Hematopoietic multipotent progenitor cell (in vitro differentiated cells): ENCODE measurements at regions not wholly inside any gene's neighbourhood (a gene's known extent, or its start where the extent isn't known, plus 50 kb on each side); places are given as distances from the start of the nearest gene placed in this dataset.
"Not testable (repeated sequence)": the region's sequence is repeated elsewhere in the genome, so short reads cannot be mapped to it uniquely, and the experiment has no call there.

ENCODE experiments used
- DNase-seq, 3 donors: peaks; one replicate each; pipeline ENCODE4 v3.0.0-alpha.2; 2011 to 2015; ENCODE audit warnings: low read depth in 2 of 3, low spot score in 2 of 3

GRCh38 chr1:221868593-221869303 is 126.9 kb upstream of the DUSP10 start:
- DNase-seq, result no peak

GRCh38 chr1:221867003-221867402 is 125.1 kb upstream of the DUSP10 start:
- no peak for DNase-seq

GRCh38 chr1:221865808-221866207 is 123.9 kb upstream of the DUSP10 start:
- DNase-seq, result no peak

- no peak for DNase-seq
Measured at GRCh38 chr1:221863635-221864034, 121.7 kb upstream of the DUSP10 start.

GRCh38 chr1:221862971-221863370 is 121.1 kb upstream of the DUSP10 start:
- DNase-seq, result no peak

- no peak for DNase-seq
Measured at GRCh38 chr1:221858818-221859611, 117.1 kb upstream of the DUSP10 start.

GRCh38 chr1:221857094-221857444 is 115.2 kb upstream of the DUSP10 start:
- not testable (repeated sequence) for DNase-seq

- no peak for DNase-seq
Measured at GRCh38 chr1:221856228-221857093, 114.6 kb upstream of the DUSP10 start.

- no peak for DNase-seq
Measured at GRCh38 chr1:221855156-221855555, 113.3 kb upstream of the DUSP10 start.

- DNase-seq, result no peak
Measured at GRCh38 chr1:221851336-221851735, 109.4 kb upstream of the DUSP10 start.

- no peak for DNase-seq
Measured at GRCh38 chr1:221850470-221851187, 108.7 kb upstream of the DUSP10 start.

- no peak for DNase-seq
Measured at GRCh38 chr1:221849897-221850296, 108.0 kb upstream of the DUSP10 start.

- no peak for DNase-seq
Measured at GRCh38 chr1:221849110-221849509, 107.2 kb upstream of the DUSP10 start.

GRCh38 chr1:221847676-221848075 is 105.8 kb upstream of the DUSP10 start:
- DNase-seq, result no peak

GRCh38 chr1:221845650-221846371 is 103.9 kb upstream of the DUSP10 start:
- no peak for DNase-seq

GRCh38 chr1:221841983-221842335 is 100.1 kb upstream of the DUSP10 start:
- no peak for DNase-seq

GRCh38 chr1:221841251-221841982 is 99.5 kb upstream of the DUSP10 start:
- peak in 2 of 3 donors; percentile 64 to 81 for DNase-seq

- DNase-seq, result peak in 1 of 3 donors; percentile 9
Measured at GRCh38 chr1:221840511-221841243, 98.8 kb upstream of the DUSP10 start.
